ENCODE measurements at regions not wholly inside any gene's neighbourhood (a gene's known extent, or its start where the extent isn't known, plus 50 kb on each side); places are given as distances from the start of the nearest gene placed in this dataset.

GRCh38 chr5:103475629-103476240 lies 86.9 kb downstream of the NUDT12 start:
- TF ChIP-seq CTCF (conservative IDR thresholded peaks at IDR 0.05), result peak; percentile 88
- H3K36me3 Mint-ChIP-seq, result no peaks in the 10 kb centered on the region
- peaks cover 4% of the 10 kb centered on the region for H3K27me3 Mint-ChIP-seq
- no peak for DNase-seq (ENCODE audit: extremely low spot score, unreplicated experiment)
- no peak overlapping the region for H3K4me3 Mint-ChIP-seq
- H3K4me1 Mint-ChIP-seq (ENCODE audit: unreplicated experiment), result peaks cover 12% of the 10 kb centered on the region
- H3K27ac Mint-ChIP-seq, result no peak overlapping the region
- H3K9me3 Mint-ChIP-seq, result peaks cover 3% of the 10 kb centered on the region

GRCh38 chr5:103474677-103475076 lies 87.9 kb downstream of the NUDT12 start:
- H3K27ac Mint-ChIP-seq, result no peak overlapping the region
- peaks cover 12% of the 10 kb centered on the region for H3K4me1 Mint-ChIP-seq (ENCODE audit: unreplicated experiment)
- DNase-seq (ENCODE audit: extremely low spot score, unreplicated experiment), result no peak
- no peaks in the 10 kb centered on the region for H3K9me3 Mint-ChIP-seq
- peaks cover 4% of the 10 kb centered on the region for H3K27me3 Mint-ChIP-seq
- H3K36me3 Mint-ChIP-seq, result no peaks in the 10 kb centered on the region
- H3K4me3 Mint-ChIP-seq, result no peak overlapping the region
- no peak for TF ChIP-seq CTCF (conservative IDR thresholded peaks at IDR 0.05)

GRCh38 chr5:103473725-103474124 lies 88.9 kb downstream of the NUDT12 start:
- TF ChIP-seq CTCF (conservative IDR thresholded peaks at IDR 0.05), result no peak
- no peak overlapping the region for H3K4me3 Mint-ChIP-seq
- H3K27ac Mint-ChIP-seq, result no peak overlapping the region
- no peaks in the 10 kb centered on the region for H3K36me3 Mint-ChIP-seq
- H3K4me1 Mint-ChIP-seq (ENCODE audit: unreplicated experiment), result peaks cover 12% of the 10 kb centered on the region
- peaks cover 4% of the 10 kb centered on the region for H3K27me3 Mint-ChIP-seq
- no peak for DNase-seq (ENCODE audit: extremely low spot score, unreplicated experiment)
- no peaks in the 10 kb centered on the region for H3K9me3 Mint-ChIP-seq

GRCh38 chr5:103472830-103473229 lies 89.8 kb downstream of the NUDT12 start:
- TF ChIP-seq CTCF (conservative IDR thresholded peaks at IDR 0.05), result no peak
- no peaks in the 10 kb centered on the region for H3K9me3 Mint-ChIP-seq
- no peaks in the 10 kb centered on the region for H3K36me3 Mint-ChIP-seq
- no peaks in the 10 kb centered on the region for H3K27me3 Mint-ChIP-seq
- no peak for DNase-seq (ENCODE audit: extremely low spot score, unreplicated experiment)
- no peak overlapping the region for H3K4me3 Mint-ChIP-seq
- H3K4me1 Mint-ChIP-seq (ENCODE audit: unreplicated experiment), result peaks cover 12% of the 10 kb centered on the region
- no peak overlapping the region for H3K27ac Mint-ChIP-seq

- Mint-ChIP-seq H3K27me3 (no peaks in the 10 kb centered on the region), H3K4me1 (ENCODE audit: unreplicated experiment) (peaks cover 12% of the 10 kb centered on the region), H3K27ac (no peak overlapping the region), H3K4me3 (no peak overlapping the region), H3K36me3 (no peaks in the 10 kb centered on the region), H3K9me3 (no peaks in the 10 kb centered on the region)
- no peak for DNase-seq (ENCODE audit: extremely low spot score, unreplicated experiment)
- no peak for TF ChIP-seq CTCF (conservative IDR thresholded peaks at IDR 0.05)
These were observed 90.3 kb downstream of the NUDT12 start for GRCh38 chr5:103472265-103472664.
